SK-N-SH treated with all-trans-retinoic acid at 6 μM for 48 hours (cell line): ENCODE measurements at regions not wholly inside any gene's neighbourhood (a gene's known extent, or its start where the extent isn't known, plus 50 kb on each side); places are given as distances from the start of the nearest gene placed in this dataset.

Experiments
- CREB5 ChIP-seq: fragments of 250-450 bp; sonication (Bioruptor Pico); IDR thresholded peaks from 2 replicates; pipeline ENCODE4 v1.5.1; 2020; ENCODE audit warnings: low read depth, mild to moderate bottlenecking, moderate library complexity
- CSDC2 ChIP-seq: fragments of 250-450 bp; sonication (Bioruptor Pico); IDR thresholded peaks from 2 replicates; pipeline ENCODE4 v1.5.0; 2020; ENCODE audit warnings: mild to moderate bottlenecking, moderate library complexity
- GLIS3 ChIP-seq: fragments of 250-450 bp; sonication (Bioruptor Pico); IDR thresholded peaks from 2 replicates; pipeline ENCODE4 v1.5.0; 2020; ENCODE audit warnings: mild to moderate bottlenecking, moderate library complexity
- ISL1 ChIP-seq: fragments of 250-450 bp; sonication (Bioruptor Pico); IDR thresholded peaks from 2 replicates; pipeline ENCODE4 v2.1.2; 2022; ENCODE audit warnings: mild to moderate bottlenecking, moderate library complexity
- OSR1 ChIP-seq: fragments of 250-450 bp; sonication (Bioruptor Pico); IDR thresholded peaks from 2 replicates; pipeline ENCODE4 v1.8.0; 2022; ENCODE audit warnings: moderate library complexity, mild to moderate bottlenecking, inconsistent platforms
- PATZ1 ChIP-seq: fragments of 250-450 bp; sonication (Bioruptor Pico); IDR thresholded peaks from 2 replicates; pipeline ENCODE4 v1.8.0; 2020; ENCODE audit warnings: mild to moderate bottlenecking, moderate library complexity, borderline replicate concordance
- RARB ChIP-seq: fragments of 250-450 bp; sonication (Bioruptor Pico); IDR thresholded peaks from 2 replicates; pipeline ENCODE4 v1.8.0; 2021; ENCODE audit warnings: mild to moderate bottlenecking, moderate library complexity
- TOX ChIP-seq: fragments of 250-450 bp; sonication (Bioruptor Pico); IDR thresholded peaks from 2 replicates; pipeline ENCODE4 v1.8.0; 2021; ENCODE audit warnings: mild to moderate bottlenecking, moderate library complexity, borderline replicate concordance
- ZFP3 ChIP-seq: fragments of 250-450 bp; sonication (Bioruptor Pico); IDR thresholded peaks from 2 replicates; pipeline ENCODE4 v1.5.0; 2020; ENCODE audit warnings: mild to moderate bottlenecking, moderate library complexity
- ZFP30 ChIP-seq: fragments of 450-650 bp; formaldehyde crosslinking; IDR thresholded peaks from 2 replicates; pipeline ENCODE4 v1.5.0; 2022; ENCODE audit warnings: mild to moderate bottlenecking, moderate library complexity

GRCh38 chr4:156634612-156635011 lies 337.0 kb downstream of the PDGFC start:
- TF ChIP-seq CREB5 (CRISPR knock-in tag) (no peak), RARB (CRISPR knock-in tag) (no peak), ZFP3 (CRISPR knock-in tag) (no peak), CSDC2 (CRISPR knock-in tag) (no peak), ISL1 (CRISPR knock-in tag) (no peak), PATZ1 (CRISPR knock-in tag) (no peak), TOX (no peak), OSR1 (no peak), ZFP30 (no peak), GLIS3 (CRISPR knock-in tag) (no peak)
